HG02798 (cell line): ENCODE measurements at regions not wholly inside any gene's neighbourhood (a gene's known extent, or its start where the extent isn't known, plus 50 kb on each side); places are given as distances from the start of the nearest gene placed in this dataset.

Experiments used
- ATAC-seq: cut with Tn5 transposase; IDR thresholded peaks from one replicate; pipeline ENCODE4 v1.9.1; 2021; ENCODE audit warnings: mild to moderate bottlenecking; ENCODE audit not compliant: unreplicated experiment, poor library complexity

DNA sequence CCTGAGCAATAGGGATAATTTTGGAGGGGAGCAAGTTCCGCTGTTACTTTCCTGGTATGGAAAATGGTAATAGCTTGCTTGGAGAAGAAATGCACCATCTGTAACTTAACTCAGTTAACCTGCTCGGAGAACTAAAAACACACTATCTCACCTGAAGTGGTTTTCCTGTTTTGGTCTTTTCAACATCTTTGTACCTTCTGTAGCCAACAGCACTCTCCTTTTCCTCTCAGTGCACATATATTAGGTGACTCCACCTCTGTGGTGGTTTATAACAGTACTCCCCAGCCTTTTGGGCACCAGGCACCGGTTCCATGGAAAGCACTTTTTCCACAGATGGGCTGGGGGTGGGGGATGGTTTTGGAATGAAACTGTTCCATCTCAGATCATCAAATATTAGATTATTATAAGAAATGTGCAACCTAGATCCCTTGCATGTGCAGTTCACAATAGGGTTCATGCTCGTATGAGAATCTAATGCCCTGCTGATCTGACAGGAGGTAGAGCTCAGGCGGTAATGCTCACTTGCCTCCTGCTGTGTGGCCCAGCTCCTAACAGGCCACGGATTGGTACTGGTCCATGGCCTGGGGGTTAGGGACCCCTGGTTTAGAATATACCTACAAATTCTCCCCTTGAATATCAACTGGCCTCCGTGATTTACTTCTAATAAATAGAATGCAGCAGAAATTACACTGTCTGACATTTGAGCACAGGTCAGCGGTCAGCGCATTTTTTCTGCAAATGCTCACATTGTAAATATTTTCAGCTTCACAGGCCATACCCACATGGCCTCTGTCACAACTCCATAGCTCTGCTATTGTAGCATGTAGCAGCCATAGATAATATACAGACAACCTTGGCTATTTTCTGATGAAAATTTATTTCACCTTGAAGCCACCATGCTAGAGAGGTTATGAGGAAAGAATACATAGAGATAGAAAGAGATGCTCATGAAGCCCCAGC lies 83.8 kb upstream of the SUCLG2 start:
- ATAC-seq, result no peak

DNA sequence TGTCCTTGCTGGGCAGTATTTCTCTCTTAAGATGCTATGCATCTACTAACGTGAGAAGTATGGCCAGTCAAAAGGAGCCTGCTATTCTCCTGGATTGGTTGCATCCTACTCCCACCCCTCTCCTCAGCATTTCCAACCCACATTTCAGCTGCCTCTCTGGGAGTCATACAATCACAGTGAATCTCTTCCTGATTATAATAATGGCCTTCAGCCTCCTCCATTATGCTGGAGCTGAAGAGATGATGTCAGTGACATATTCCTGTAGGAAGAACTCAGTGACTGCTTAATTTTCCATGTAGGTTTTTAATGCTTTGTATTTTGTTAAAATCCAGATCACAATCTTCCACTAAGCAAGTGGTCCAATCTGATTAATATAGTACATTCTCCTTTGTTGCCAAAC lies 82.7 kb upstream of the SUCLG2 start:
- no peak for ATAC-seq

GRCh38 chr3:67733269-67733950 lies 79.0 kb upstream of the SUCLG2 start:
- ATAC-seq, result no peak

GRCh38 chr3:67724434-67724833 lies 70.0 kb upstream of the SUCLG2 start:
- ATAC-seq, result no peak

GRCh38 chr3:67723863-67724262 lies 69.5 kb upstream of the SUCLG2 start:
- no peak for ATAC-seq

- no peak for ATAC-seq
These were observed 64.9 kb upstream of the SUCLG2 start for GRCh38 chr3:67719333-67719732.

DNA sequence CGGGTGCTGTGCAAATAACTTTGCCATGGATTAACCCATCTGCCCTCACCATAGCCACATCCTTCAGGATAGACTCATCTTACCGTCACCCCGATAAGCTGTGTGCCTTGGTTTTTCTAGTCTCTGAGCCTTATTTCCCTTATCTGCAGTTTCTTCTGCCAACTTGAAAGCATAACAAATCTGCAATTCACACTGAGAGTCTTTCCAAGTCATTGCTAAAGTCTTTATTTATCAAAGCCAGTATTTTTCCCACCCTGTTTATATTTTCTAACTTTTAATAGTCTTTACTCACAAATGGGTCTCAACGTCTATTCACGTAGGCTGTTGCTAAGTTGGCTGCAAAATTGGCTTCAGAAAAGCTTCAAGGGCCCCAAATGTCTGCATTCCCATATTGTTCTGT lies 61.6 kb upstream of the SUCLG2 start:
- ATAC-seq, result no peak

- no peak for ATAC-seq
These were observed 59.5 kb upstream of the SUCLG2 start for GRCh38 chr3:67713764-67714469.

DNA sequence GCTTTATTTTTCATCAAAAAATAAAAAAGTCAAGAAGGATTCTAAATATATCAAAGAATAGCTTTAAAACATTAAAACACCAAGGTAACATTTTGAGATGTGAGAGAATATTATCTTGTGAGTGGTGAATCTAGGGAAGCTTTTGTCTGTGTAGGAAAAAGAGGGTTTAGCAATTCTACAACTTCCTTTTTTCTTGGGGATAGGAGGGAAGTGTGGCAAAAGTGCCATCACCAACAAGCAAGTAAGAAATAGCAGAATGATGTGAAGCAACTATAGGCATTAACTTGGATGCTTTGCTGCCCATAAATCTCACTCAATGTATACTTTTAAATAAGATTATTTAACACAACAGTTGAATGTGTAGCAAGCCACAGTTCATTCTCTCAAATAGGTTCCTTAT lies 57.8 kb upstream of the SUCLG2 start:
- no peak for ATAC-seq

DNA sequence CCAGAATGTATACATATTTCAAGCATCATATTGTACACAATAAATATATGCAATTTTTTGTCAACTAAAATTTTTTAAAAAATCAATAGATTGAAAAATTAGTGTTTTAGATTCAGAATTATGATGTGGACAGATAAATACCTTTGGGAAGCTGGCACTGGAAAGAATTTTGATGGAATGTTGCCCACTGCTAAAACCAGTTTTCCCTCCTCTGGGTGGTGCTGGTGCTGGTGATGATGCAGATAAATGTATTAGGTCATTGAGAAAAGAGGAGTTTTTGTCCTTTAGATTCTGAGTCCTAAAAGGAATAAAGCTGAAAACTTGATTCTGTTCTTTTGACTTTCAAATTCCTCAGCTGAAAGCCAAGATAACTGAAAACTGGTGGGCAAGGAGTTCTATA lies 56.0 kb upstream of the SUCLG2 start:
- no peak for ATAC-seq

- ATAC-seq, result no peak
These were observed 52.5 kb upstream of the SUCLG2 start for GRCh38 chr3:67706934-67707333.

GRCh38 chr3:67704322-67704721 lies 49.9 kb upstream of the SUCLG2 start:
- no peak for ATAC-seq
